Hepatocyte (in vitro differentiated cells): ENCODE measurements at regions not wholly inside any gene's neighbourhood (a gene's known extent, or its start where the extent isn't known, plus 50 kb on each side); places are given as distances from the start of the nearest gene placed in this dataset.

Source experiments
- DNase-seq: peaks from one replicate; pipeline ENCODE4 v3.0.0-alpha.2; 2016; ENCODE audit warnings: low spot score
- H2AFZ ChIP-seq: fragments of 200-600 bp; sonication (generic); 2 replicates; pipeline ENCODE4 v1.6.0; 2016; ENCODE audit warnings: antibody characterized with exemption, mild to moderate bottlenecking
- H3K27ac ChIP-seq: fragments of 200-600 bp; sonication (generic); 2 replicates; pipeline ENCODE4 v1.5.1; 2016; ENCODE audit warnings: mild to moderate bottlenecking
- H3K27me3 ChIP-seq: fragments of 200-600 bp; sonication (generic); 2 replicates; pipeline ENCODE4 v1.6.1; 2016
- H3K36me3 ChIP-seq: fragments of 200-600 bp; sonication (generic); replicated peaks from 2 replicates; pipeline ENCODE4 v1.5.1; 2016; ENCODE audit warnings: low read depth; ENCODE audit not compliant: insufficient read depth
- H3K4me1 ChIP-seq: fragments of 200-600 bp; sonication (generic); 2 replicates; pipeline ENCODE4 v1.5.1; 2016; ENCODE audit warnings: mild to moderate bottlenecking, moderate library complexity; ENCODE audit not compliant: insufficient read depth
- H3K4me2 ChIP-seq: fragments of 200-600 bp; sonication (generic); 2 replicates; pipeline ENCODE4 v1.6.0; 2016
- H3K4me3 ChIP-seq: fragments of 200-600 bp; sonication (generic); 2 replicates; pipeline ENCODE4 v1.5.1; 2016; ENCODE audit warnings: mild to moderate bottlenecking
- H3K79me2 ChIP-seq: fragments of 200-600 bp; sonication (generic); 2 replicates; pipeline ENCODE4 v1.6.0; 2017; ENCODE audit warnings: mild to moderate bottlenecking
- H3K9me2 ChIP-seq: fragments of 200-600 bp; sonication (generic); replicated peaks from 2 replicates; pipeline ENCODE4 v1.6.0; 2017; ENCODE audit warnings: mild to moderate bottlenecking; ENCODE audit not compliant: insufficient read depth
- H3K9me3 ChIP-seq: fragments of 200-600 bp; sonication (generic); 2 replicates; pipeline ENCODE4 v1.5.1; 2016; ENCODE audit warnings: low read depth, mild to moderate bottlenecking
- H4K20me1 ChIP-seq: fragments of 200-600 bp; sonication (generic); 2 replicates; pipeline ENCODE4 v1.6.0; 2016; ENCODE audit warnings: mild to moderate bottlenecking; ENCODE audit not compliant: insufficient read depth, poor library complexity, severe bottlenecking
- CTCF ChIP-seq: fragments of 200-600 bp; sonication (generic); IDR thresholded peaks from 2 replicates; pipeline ENCODE4 v1.5.1; 2016; ENCODE audit warnings: antibody characterized with exemption, mild to moderate bottlenecking; ENCODE audit not compliant: poor library complexity
- EZH2 ChIP-seq: fragments of 200-600 bp; sonication (generic); IDR thresholded peaks from 2 replicates; pipeline ENCODE4 v1.6.1; 2016; ENCODE audit warnings: antibody characterized with exemption, mild to moderate bottlenecking, borderline replicate concordance
- EZH2phosphoT487 ChIP-seq: fragments of 200-600 bp; sonication (generic); IDR thresholded peaks from one replicate; pipeline ENCODE4 v1.6.1; 2018; ENCODE audit warnings: antibody characterized with exemption, mild to moderate bottlenecking, low read depth, moderate library complexity; ENCODE audit not compliant: unreplicated experiment, severe bottlenecking
- WGBS: methylation state at CpG from one replicate; pipeline ENCODE4 v1.1.6; 2016; ENCODE audit warnings: low lambda C conversion rate; ENCODE audit errors: missing lambda C conversion rate; 5-methylcytosine and 5-hydroxymethylcytosine counted together

DNA sequence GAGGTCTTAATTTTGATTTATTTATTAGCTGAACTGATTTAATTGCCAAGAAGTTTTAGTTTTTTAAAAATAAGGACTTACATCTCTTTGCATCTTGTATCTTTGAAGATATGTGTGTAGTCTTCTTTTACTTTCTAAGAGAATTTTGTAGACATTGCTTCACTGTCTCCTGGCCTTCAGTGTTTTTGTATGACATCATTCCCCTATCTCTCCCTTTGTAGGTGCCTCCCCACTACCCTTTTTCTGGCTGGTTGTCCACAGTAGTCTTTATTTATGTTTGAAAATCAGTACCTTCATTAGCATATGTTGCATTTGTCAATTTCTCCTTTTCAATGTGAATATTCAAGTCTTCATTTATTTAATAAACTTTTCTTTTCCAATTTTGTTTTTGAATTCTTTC lies 64.1 kb upstream of the RAB18 start:
- Histone ChIP-seq H3K27me3 (no peaks in the 10 kb centered on the region), H4K20me1 (no peaks in the 10 kb centered on the region), H2AFZ (no peak overlapping the region), H3K4me1 (no peaks in the 10 kb centered on the region), H3K36me3 (no peaks in the 10 kb centered on the region), H3K4me3 (no peak overlapping the region), H3K27ac (no peak overlapping the region), H3K79me2 (no peaks in the 10 kb centered on the region), H3K9me3 (no peaks in the 10 kb centered on the region), H3K9me2 (no peaks in the 10 kb centered on the region), H3K4me2 (no peak overlapping the region)
- no peak for DNase-seq
- TF ChIP-seq EZH2: no peak
- no peak for TF ChIP-seq CTCF
- no peak for TF ChIP-seq EZH2phosphoT487

DNA sequence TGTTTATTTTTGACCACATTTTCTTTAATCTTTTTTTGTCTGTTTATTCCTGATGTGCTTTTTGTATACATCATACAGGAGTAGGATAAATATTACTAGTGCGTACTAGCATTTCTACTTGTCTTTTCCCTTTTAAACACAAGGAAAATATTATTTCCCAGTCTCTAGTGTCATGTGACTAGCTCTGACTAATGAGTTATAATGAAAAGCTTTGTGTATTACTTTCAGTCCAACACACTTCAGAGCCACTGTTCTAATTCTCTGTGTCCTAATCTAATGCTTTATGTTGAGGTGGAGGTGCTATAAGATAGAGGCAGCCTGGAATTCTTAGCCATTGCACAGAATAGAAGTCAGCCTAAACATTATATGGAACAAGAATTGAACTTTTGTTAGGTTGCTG lies 65.0 kb upstream of the RAB18 start:
- Histone ChIP-seq H3K27ac (no peak overlapping the region), H3K27me3 (no peaks in the 10 kb centered on the region)
- WGBS: 95% methylated on average over 1 of the region's 1 CpG

DNA sequence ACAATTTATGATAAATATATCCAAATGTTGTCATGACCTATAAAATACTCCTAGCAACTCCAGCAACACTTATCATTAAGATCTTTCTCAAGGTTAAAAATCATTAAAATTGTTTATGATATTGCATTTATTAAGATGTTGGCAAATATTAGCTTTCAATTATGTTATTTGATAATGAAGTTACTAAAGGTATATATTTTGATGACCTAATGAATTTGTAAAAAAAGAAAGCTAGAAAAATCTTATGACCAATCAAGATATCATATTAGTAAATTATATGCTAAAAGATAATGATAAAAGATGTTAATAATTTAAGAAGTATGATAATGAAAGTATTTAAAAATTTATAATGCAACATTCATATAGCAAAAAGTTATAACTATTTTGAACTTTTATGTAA lies 66.3 kb upstream of the RAB18 start:
- no peak overlapping the region for H2AFZ ChIP-seq
- H3K27me3 ChIP-seq: no peaks in the 10 kb centered on the region
- H3K9me3 ChIP-seq: no peaks in the 10 kb centered on the region
- no peak for DNase-seq
- no peaks in the 10 kb centered on the region for H3K79me2 ChIP-seq
- H3K36me3 ChIP-seq: no peaks in the 10 kb centered on the region
- H3K9me2 ChIP-seq: no peaks in the 10 kb centered on the region
- no peak overlapping the region for H3K4me3 ChIP-seq
- H4K20me1 ChIP-seq: no peaks in the 10 kb centered on the region
- H3K27ac ChIP-seq: no peak overlapping the region
- no peak for TF ChIP-seq CTCF
- H3K4me2 ChIP-seq: no peak overlapping the region
- H3K4me1 ChIP-seq: no peaks in the 10 kb centered on the region

More for the DNA sequence above, 65.0 kb upstream of the RAB18 start:
- Histone ChIP-seq H3K9me2 (no peaks in the 10 kb centered on the region), H4K20me1 (no peaks in the 10 kb centered on the region), H3K4me1 (no peaks in the 10 kb centered on the region), H3K79me2 (no peaks in the 10 kb centered on the region), H3K4me3 (no peak overlapping the region), H2AFZ (no peak overlapping the region), H3K9me3 (no peaks in the 10 kb centered on the region), H3K36me3 (no peaks in the 10 kb centered on the region), H3K4me2 (no peak overlapping the region)
- no peak for DNase-seq
- no peak for TF ChIP-seq EZH2phosphoT487

- Histone ChIP-seq H3K4me2 (no peak overlapping the region), H3K36me3 (no peaks in the 10 kb centered on the region), H3K9me2 (no peaks in the 10 kb centered on the region), H3K9me3 (no peaks in the 10 kb centered on the region), H2AFZ (no peak overlapping the region), H3K4me3 (no peak overlapping the region), H4K20me1 (no peaks in the 10 kb centered on the region), H3K27me3 (no peaks in the 10 kb centered on the region), H3K79me2 (no peaks in the 10 kb centered on the region), H3K4me1 (no peaks in the 10 kb centered on the region), H3K27ac (no peak overlapping the region)
- no peak for DNase-seq
- WGBS: 87% methylated on average over 8 of the region's 8 CpGs
- TF ChIP-seq CTCF (no peak), EZH2phosphoT487 (no peak), EZH2 (no peak)
Observed at GRCh38 chr10:27436710-27437109, 67.4 kb upstream of the RAB18 start.
